Psoas muscle (tissue), 7 donors: ENCODE measurements at regions not wholly inside any gene's neighbourhood (a gene's known extent, or its start where the extent isn't known, plus 50 kb on each side); places are given as distances from the start of the nearest gene placed in this dataset.

Source experiments
- ATAC-seq, 4 donors: fragments of 200-7000 bp; cut with Tn5 transposase; one replicate each; pipeline ENCODE4 v1.9.1; 2020; ENCODE audit warnings: moderate library complexity in 3 of 4, mild to moderate bottlenecking in 2 of 4
- DNase-seq, 2 donors: peaks; one replicate each; pipeline ENCODE4 v3.0.0-alpha.2; 2020
- H3K27ac ChIP-seq: fragments of 200-600 bp; one replicate; pipeline ENCODE4 v1.8.0; 2022
- H3K27me3 ChIP-seq, 3 donors: fragments of 200-600 bp in 1 of 3; one replicate each; pipeline versions ENCODE4 v1.6.1 to v1.8.0; 2013 to 2022; ENCODE audit warnings: low read length in 2 of 3, mild to moderate bottlenecking in 2 of 3, moderate library complexity in 1 of 3; ENCODE audit not compliant: insufficient read depth in 3 of 3
- H3K36me3 ChIP-seq, 2 donors: fragments of 200-600 bp in 1 of 2; one replicate each; pipeline versions ENCODE4 v1.6.1 to v1.8.0; 2013 to 2022; ENCODE audit warnings: low read depth in 1 of 2, mild to moderate bottlenecking in 1 of 2, moderate library complexity in 1 of 2; ENCODE audit not compliant: insufficient read depth in 1 of 2
- H3K4me1 ChIP-seq: fragments of 200-600 bp; one replicate; pipeline ENCODE4 v1.8.0; 2022
- H3K4me3 ChIP-seq: fragments of 200-600 bp; one replicate; pipeline ENCODE4 v1.8.0; 2022; ENCODE audit warnings: mild to moderate bottlenecking
- H3K9me3 ChIP-seq: fragments of 200-600 bp; one replicate; pipeline ENCODE4 v1.8.0; 2022
- WGBS, 3 donors: extraction: QIAGEN DNeasy Blood & Tissue Kit; methylation state at CpG; one replicate each; pipeline versions ENCODE4 v1.1.6 to v1.1.7; 2013; 5-methylcytosine and 5-hydroxymethylcytosine counted together
- intact Hi-C, 2 donors: fragments of 100-400 bp; cut with DNase I; formaldehyde crosslinking; loops; one replicate each; pipeline versions ENCODE4 v1.11.0 to v1.14.2; 2022
- TF ChIP-seq, protein P1 (sequence below): fragments of 200-600 bp; IDR thresholded peaks from one replicate; pipeline ENCODE4 v1.8.0; 2022; ENCODE audit warnings: antibody characterized with exemption
- donor health status: healthy with polysubstance abuse.
- donor health status: DM: no; HTN: no; CAD: no; lungs with moderate emphysema.
- donor health status: Bipolar disorder and iron deficiency.
- donor health status: healthy.
- donor health status: DM: yes; HTN: yes; CAD: no.
- donor health status: DM: no; HTN: no; CAD: no.
- donor health status: DM: yes; HTN: yes; CAD: no.

DNA sequence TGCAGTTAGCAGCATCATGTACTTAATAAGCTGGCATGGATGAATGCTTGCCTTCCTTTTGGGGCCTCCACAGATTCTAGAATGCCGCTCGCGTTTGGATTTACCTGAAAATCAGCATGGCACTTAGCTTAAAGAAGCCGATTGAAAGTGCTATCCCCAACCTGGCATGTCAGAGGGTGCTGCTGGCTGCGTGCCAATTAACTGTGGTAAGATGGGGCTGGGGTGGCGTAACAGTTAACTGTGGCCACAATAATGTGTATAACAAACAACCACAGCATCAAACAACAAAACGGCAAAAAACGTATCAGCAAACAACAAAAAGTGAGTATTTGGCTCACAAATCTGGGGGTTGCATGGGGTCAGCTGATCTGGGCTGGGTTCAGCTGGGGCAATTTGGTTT, 70.5 kb downstream of the CBLL2 start:
- intact Hi-C loops: no loop called here

DNA sequence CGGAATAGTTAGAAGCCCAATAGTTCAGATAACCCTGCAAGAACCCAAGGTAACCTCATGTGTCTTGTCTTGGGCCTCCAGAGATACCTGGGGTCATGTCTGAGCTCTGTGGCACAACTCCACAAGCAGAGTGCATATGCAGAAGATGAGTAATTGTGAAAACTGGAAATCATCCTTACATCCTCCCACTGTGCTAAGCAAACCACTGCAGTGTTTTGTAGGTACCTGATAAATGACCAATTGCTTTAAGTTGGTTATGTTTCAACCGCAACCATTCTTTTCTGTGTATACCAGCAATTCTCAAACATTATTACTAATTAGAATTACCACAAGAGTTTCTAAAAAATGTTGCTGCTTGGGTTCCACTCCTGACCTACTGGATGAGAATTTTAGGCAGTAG, 73.2 kb downstream of the CBLL2 start:
- intact Hi-C loops: no loop called here
- Histone ChIP-seq H3K4me3 (no peak overlapping the region), H3K4me1 (no peaks in the 10 kb centered on the region), H3K36me3 (no peaks in the 10 kb centered on the region), H3K27ac (no peak overlapping the region), H3K27me3 (no peaks in the 10 kb centered on the region), H3K9me3 (no peaks in the 10 kb centered on the region)
- TF ChIP-seq, protein P1, sequence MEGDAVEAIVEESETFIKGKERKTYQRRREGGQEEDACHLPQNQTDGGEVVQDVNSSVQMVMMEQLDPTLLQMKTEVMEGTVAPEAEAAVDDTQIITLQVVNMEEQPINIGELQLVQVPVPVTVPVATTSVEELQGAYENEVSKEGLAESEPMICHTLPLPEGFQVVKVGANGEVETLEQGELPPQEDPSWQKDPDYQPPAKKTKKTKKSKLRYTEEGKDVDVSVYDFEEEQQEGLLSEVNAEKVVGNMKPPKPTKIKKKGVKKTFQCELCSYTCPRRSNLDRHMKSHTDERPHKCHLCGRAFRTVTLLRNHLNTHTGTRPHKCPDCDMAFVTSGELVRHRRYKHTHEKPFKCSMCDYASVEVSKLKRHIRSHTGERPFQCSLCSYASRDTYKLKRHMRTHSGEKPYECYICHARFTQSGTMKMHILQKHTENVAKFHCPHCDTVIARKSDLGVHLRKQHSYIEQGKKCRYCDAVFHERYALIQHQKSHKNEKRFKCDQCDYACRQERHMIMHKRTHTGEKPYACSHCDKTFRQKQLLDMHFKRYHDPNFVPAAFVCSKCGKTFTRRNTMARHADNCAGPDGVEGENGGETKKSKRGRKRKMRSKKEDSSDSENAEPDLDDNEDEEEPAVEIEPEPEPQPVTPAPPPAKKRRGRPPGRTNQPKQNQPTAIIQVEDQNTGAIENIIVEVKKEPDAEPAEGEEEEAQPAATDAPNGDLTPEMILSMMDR: no peak
- DNase-seq (no peak), ATAC-seq (no peak)
- WGBS, 3 donors: 81 to 94% (median 89%) methylated on average over 2 of the region's 2 CpGs

More for the DNA sequence above, 70.5 kb downstream of the CBLL2 start:
- DNase-seq (no peak), ATAC-seq (no peak)
- no peaks in the 10 kb centered on the region for H3K36me3 ChIP-seq
- H3K4me3 ChIP-seq: no peak overlapping the region
- TF ChIP-seq, protein P1: no peak
- no peaks in the 10 kb centered on the region for H3K27me3 ChIP-seq
- no peak overlapping the region for H3K27ac ChIP-seq
- no peaks in the 10 kb centered on the region for H3K9me3 ChIP-seq
- H3K4me1 ChIP-seq: no peaks in the 10 kb centered on the region
- WGBS, 3 donors: 73 to 86% (median 80%) methylated on average over 8 of the region's 8 CpGs

DNA sequence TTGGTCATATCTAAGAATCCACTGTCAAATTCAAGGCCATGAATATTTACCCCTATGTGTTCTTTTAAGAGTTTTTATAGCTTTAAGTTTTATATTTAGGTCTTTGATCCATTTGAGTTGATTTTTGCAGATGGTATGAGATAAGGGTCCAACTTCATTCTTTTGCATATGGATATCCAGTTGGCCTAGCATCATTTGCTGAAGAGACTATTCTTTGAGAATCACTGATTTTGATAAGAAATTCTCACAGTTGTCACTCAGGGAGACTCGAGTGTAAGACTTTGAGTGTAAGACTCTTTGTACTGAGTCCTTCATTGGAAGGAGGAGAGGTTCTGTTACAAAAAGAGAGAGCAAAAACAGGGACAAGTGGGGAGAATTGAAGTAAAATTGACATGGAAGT, 74.8 kb downstream of the CBLL2 start:
- DNase-seq (no peak), ATAC-seq (no peak)
- H3K4me1 ChIP-seq: no peaks in the 10 kb centered on the region
- 38 to 79% (median 75%) methylated on average over 1 of the region's 1 CpG for WGBS, 3 donors
- TF ChIP-seq, protein P1: no peak
- H3K9me3 ChIP-seq: no peaks in the 10 kb centered on the region
- intact Hi-C loops: no loop called here
- H3K4me3 ChIP-seq: no peak overlapping the region
- H3K36me3 ChIP-seq: no peaks in the 10 kb centered on the region
- H3K27me3 ChIP-seq: no peaks in the 10 kb centered on the region
- no peak overlapping the region for H3K27ac ChIP-seq

GRCh38 chrX:22349116-22349515, 76.4 kb downstream of the CBLL2 start:
- no peak for ATAC-seq
- H3K27me3 ChIP-seq: no peaks in the 10 kb centered on the region
- intact Hi-C loops: no loop called here
- no peak overlapping the region for H3K27ac ChIP-seq
- no peak for DNase-seq
- H3K4me1 ChIP-seq: no peaks in the 10 kb centered on the region
- no peak overlapping the region for H3K4me3 ChIP-seq
- no peaks in the 10 kb centered on the region for H3K9me3 ChIP-seq
- H3K36me3 ChIP-seq: no peaks in the 10 kb centered on the region
- 26 to 78% (median 74%) methylated on average over 2 of the region's 2 CpGs for WGBS, 3 donors
- TF ChIP-seq, protein P1: no peak

DNA sequence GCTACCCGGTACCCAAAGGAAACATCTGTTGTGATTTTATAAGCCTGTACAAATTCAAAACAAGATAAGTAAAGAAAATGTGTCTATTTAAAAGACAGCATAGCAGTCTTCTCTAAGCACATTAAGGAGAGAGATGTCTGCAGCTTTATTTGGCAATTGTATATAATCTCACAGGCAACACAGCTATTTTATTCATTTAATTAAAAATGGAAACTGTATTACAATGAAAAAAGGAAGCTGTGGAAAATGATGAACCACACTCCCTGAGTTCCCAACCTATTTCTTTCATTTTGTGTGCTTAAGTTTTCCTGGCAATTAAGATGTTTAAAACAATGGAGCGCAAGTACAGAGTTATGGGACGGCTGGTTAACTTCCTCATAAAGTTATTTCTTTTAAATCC, 78.4 kb downstream of the CBLL2 start:
- H3K4me1 ChIP-seq: no peaks in the 10 kb centered on the region
- ATAC-seq: no peak
- WGBS, 3 donors: 61 to 76% (median 69%) methylated on average over 3 of the region's 3 CpGs
- H3K9me3 ChIP-seq: no peaks in the 10 kb centered on the region
- no peak for DNase-seq
- TF ChIP-seq, protein P1: no peak
- H3K4me3 ChIP-seq: no peak overlapping the region
- no peaks in the 10 kb centered on the region for H3K27me3 ChIP-seq
- intact Hi-C loops: no loop called here
- H3K36me3 ChIP-seq: no peaks in the 10 kb centered on the region
- no peak overlapping the region for H3K27ac ChIP-seq
